PC-3 (cell line): ENCODE measurements at regions not wholly inside any gene's neighbourhood (a gene's known extent, or its start where the extent isn't known, plus 50 kb on each side); places are given as distances from the start of the nearest gene placed in this dataset.
A peak's percentile ranks its signal among the peaks of the same experiment; 100 is the strongest.

Experiments
- ATAC-seq: fragments of 200-7000 bp; cut with Tn5 transposase; 2 replicates; pipeline ENCODE4 v1.9.1; 2020; ENCODE audit warnings: mild to moderate bottlenecking, moderate library complexity
- BruUV-seq: library from RNA; stranded (reverse); fragments of 400-500 nt; replicated peaks from 2 replicates; lab custom pipeline; 2021; lab: Mats Ljungman, UMichigan
- CTCF ChIA-PET: fragments of 300-600 bp; sonication (Branson Sonifier 250); formaldehyde crosslinking; loops from one replicate; lab custom pipeline; 2022; ENCODE audit warnings: antibody characterized with exemption; lab: Charles Lee
- POLR2A ChIA-PET: fragments of 300-600 bp; sonication (Branson Sonifier 250); formaldehyde crosslinking; loops from one replicate; lab custom pipeline; 2022; ENCODE audit warnings: antibody characterized with exemption; ENCODE audit not compliant: unreplicated experiment; lab: Charles Lee
- DNase-seq: peaks from one replicate; pipeline ENCODE4 v3.0.0-alpha.2; 2015
- H2AFZ ChIP-seq: fragments of 300-600 bp; sonication (generic); 2 replicates; pipeline ENCODE4 v1.6.0; 2016; ENCODE audit warnings: antibody characterized with exemption, low read length
- H3F3A ChIP-seq: fragments of 300-600 bp; sonication (generic); one replicate; pipeline ENCODE4 v1.6.0; 2017; ENCODE audit warnings: antibody characterized with exemption, low read length, control low read depth, mild to moderate bottlenecking; ENCODE audit not compliant: unreplicated experiment
- H3K27ac ChIP-seq: fragments of 300-600 bp; sonication (generic); 2 replicates; pipeline ENCODE4 v1.5.1; 2016; ENCODE audit warnings: mild to moderate bottlenecking, low read length
- H3K27me3 ChIP-seq: fragments of 300-600 bp; sonication (generic); 2 replicates; pipeline ENCODE4 v1.6.1; 2016; ENCODE audit warnings: low read length, mixed read lengths
- H3K36me3 ChIP-seq: fragments of 300-600 bp; sonication (generic); 2 replicates; pipeline ENCODE4 v1.6.1; 2016; ENCODE audit warnings: low read depth, mixed run types, low read length, mixed read lengths
- H3K4me1 ChIP-seq: fragments of 300-600 bp; sonication (generic); 2 replicates; pipeline ENCODE4 v1.5.1; 2016; ENCODE audit warnings: low read length; ENCODE audit not compliant: insufficient read depth
- H3K4me2 ChIP-seq: fragments of 300-600 bp; sonication (generic); 2 replicates; pipeline ENCODE4 v1.6.0; 2016; ENCODE audit warnings: low read length
- H3K4me3 ChIP-seq: fragments of 300-600 bp; sonication (generic); 2 replicates; pipeline ENCODE4 v1.5.1; 2016; ENCODE audit warnings: mild to moderate bottlenecking, low read length, mixed read lengths
- H3K79me2 ChIP-seq: fragments of 300-600 bp; sonication (generic); 2 replicates; pipeline ENCODE4 v1.6.1; 2017; ENCODE audit warnings: low read length, mixed read lengths
- H3K9ac ChIP-seq: fragments of 300-600 bp; sonication (generic); 2 replicates; pipeline ENCODE4 v1.6.0; 2016; ENCODE audit warnings: mild to moderate bottlenecking, low read length
- H3K9me2 ChIP-seq: fragments of 300-600 bp; sonication (generic); replicated peaks from 2 replicates; pipeline ENCODE4 v1.6.1; 2016; ENCODE audit warnings: mixed run types, low read length, mixed read lengths
- H3K9me3 ChIP-seq: fragments of 300-600 bp; sonication (generic); 2 replicates; pipeline ENCODE4 v1.6.1; 2016; ENCODE audit warnings: low read length, mixed read lengths
- H4K20me1 ChIP-seq: fragments of 300-600 bp; sonication (generic); 2 replicates; pipeline ENCODE4 v1.6.1; 2016; ENCODE audit warnings: low read length, mixed read lengths
- CTCF ChIP-seq: fragments of 300-600 bp; sonication (generic); conservative IDR thresholded peaks from 2 replicates; pipeline ENCODE4 v1.5.1; 2017; ENCODE audit warnings: antibody characterized with exemption, low read depth, mild to moderate bottlenecking, low read length
- EZH2 ChIP-seq: fragments of 300-600 bp; sonication (generic); IDR thresholded peaks from one replicate; pipeline ENCODE4 v1.6.1; 2017; ENCODE audit warnings: antibody characterized with exemption, mild to moderate bottlenecking, low read length; ENCODE audit not compliant: unreplicated experiment
- EZH2phosphoT487 ChIP-seq: fragments of 300-600 bp; sonication (generic); IDR thresholded peaks from 2 replicates; pipeline ENCODE4 v1.6.1; 2018; ENCODE audit warnings: mild to moderate bottlenecking, antibody characterized with exemption, low read length, borderline replicate concordance
- intact Hi-C: fragments of 100-400 bp; cut with micrococcal nuclease; formaldehyde crosslinking; loops from 2 replicates; pipeline ENCODE4 v1.9.0; 2023

- Histone ChIP-seq H3K9me3 (no peaks in the 10 kb centered on the region), H3K4me3 (no peak overlapping the region), H3K9ac (no peak overlapping the region), H3F3A (no peaks in the 10 kb centered on the region), H3K9me2 (no peaks in the 10 kb centered on the region), H3K27ac (no peak overlapping the region), H4K20me1 (no peaks in the 10 kb centered on the region), H3K36me3 (no peaks in the 10 kb centered on the region), H2AFZ (no peak overlapping the region), H3K4me1 (peaks cover 7% of the 10 kb centered on the region; the same call in 1 of the 2 replicates), H3K4me2 (no peak overlapping the region), H3K27me3 (no peaks in the 10 kb centered on the region), H3K79me2 (no peaks in the 10 kb centered on the region)
- DNase-seq (peak; percentile 36), ATAC-seq (0 out of 2 replicates have a peak, but pooled peaks have one; percentile 29)
- no TSS peak for BruUV-seq
- intact Hi-C loops, result loop anchor here (5.0 kb wide), 1 partner anchor 87 kb away; no protein-coding TSS in a partner anchor
- CTCF ChIA-PET, result interaction anchor here (0.6 kb wide), 1 partner anchor 1404 kb away, joined by 5 read pairs; no protein-coding TSS in a partner anchor
- POLR2A ChIA-PET, result no interaction called here
- peak; percentile 50 for TF ChIP-seq CTCF
- no peak for TF ChIP-seq EZH2
- no peak for TF ChIP-seq EZH2phosphoT487
Measured at GRCh38 chr9:2243666-2244555, 228.8 kb downstream of the SMARCA2 start.

- intact Hi-C loops, result no loop called here
- no TSS peak for BruUV-seq
- H3K9ac ChIP-seq, result no peak overlapping the region
- POLR2A ChIA-PET, result no interaction called here
- TF ChIP-seq CTCF (no peak), EZH2phosphoT487 (no peak), EZH2 (no peak)
- H3K4me1 ChIP-seq, result peaks cover 2% of the 10 kb centered on the region; the same call in 1 of the 2 replicates
- CTCF ChIA-PET, result no interaction called here
- DNase-seq (no peak), ATAC-seq (no peak)
- no peak overlapping the region for H2AFZ ChIP-seq
- no peaks in the 10 kb centered on the region for H4K20me1 ChIP-seq
- H3K4me3 ChIP-seq, result no peak overlapping the region
- no peaks in the 10 kb centered on the region for H3K9me2 ChIP-seq
- H3K9me3 ChIP-seq, result no peaks in the 10 kb centered on the region
- no peaks in the 10 kb centered on the region for H3K36me3 ChIP-seq
- H3K27ac ChIP-seq, result no peak overlapping the region
- H3K4me2 ChIP-seq, result no peak overlapping the region
- no peaks in the 10 kb centered on the region for H3K79me2 ChIP-seq
- H3F3A ChIP-seq, result no peaks in the 10 kb centered on the region
- no peaks in the 10 kb centered on the region for H3K27me3 ChIP-seq
Measured at GRCh38 chr9:2247340-2247739, 232.2 kb downstream of the SMARCA2 start.
